ENCODE measurements at regions not wholly inside any gene's neighbourhood (a gene's known extent, or its start where the extent isn't known, plus 50 kb on each side); places are given as distances from the start of the nearest gene placed in this dataset.
"Not testable (repeated sequence)": the region's sequence is repeated elsewhere in the genome, so short reads cannot be mapped to it uniquely, and the experiment has no call there.

- no peak overlapping the region for H3K4me3 ChIP-seq (ENCODE audit: low read length)
- peaks cover 0 to 10% (median 2%) of the 10 kb centered on the region in 11 donors for H3K9me3 Mint-ChIP-seq
- CTCF ChIA-PET = interaction anchor here (0.7 kb wide), 1 partner anchor 24 kb away, joined by 4 read pairs; no protein-coding TSS in a partner anchor
- H3K27ac ChIP-seq (ENCODE audit: low read depth, low read length) = no peak overlapping the region
- H3K27me3 ChIP-seq (ENCODE audit: control insufficient read depth in 2 of 2, insufficient read depth in 2 of 2, low read length in 2 of 2) = no peaks in the 10 kb centered on the region
- no peak overlapping the region for H3K4me3 Mint-ChIP-seq
- no peaks in the 10 kb centered on the region for H3K4me1 ChIP-seq (ENCODE audit: control insufficient read depth in 2 of 2, insufficient read depth in 2 of 2, low read length in 2 of 2)
- H3K36me3 ChIP-seq (ENCODE audit: control insufficient read depth in 2 of 3, insufficient read depth in 3 of 3, low read length in 3 of 3) = no peaks in the 10 kb centered on the region
- H3K4me1 Mint-ChIP-seq = peaks cover 4 to 14% (median 10%) of the 10 kb centered on the region in 7 donors
- DNase-seq = no peak
- no peaks in the 10 kb centered on the region for H3K9me3 ChIP-seq (ENCODE audit: control insufficient read depth in 2 of 3, low read length in 3 of 3)
- H3K36me3 Mint-ChIP-seq = no peaks in the 10 kb centered on the region
- POLR2A ChIA-PET = no interaction called here
- ATAC-seq = no peak
- no peak overlapping the region for H3K27ac Mint-ChIP-seq
- intact Hi-C loops (cut with micrococcal nuclease) = no loop called here
- H3K27me3 Mint-ChIP-seq = no peaks in the 10 kb centered on the region
Measured at GRCh38 chr6:14235653-14236356, 118.2 kb downstream of the CD83 start.

- intact Hi-C loops (cut with micrococcal nuclease) = no loop called here
- Histone ChIP-seq H3K4me1 (ENCODE audit: control insufficient read depth in 2 of 2, insufficient read depth in 2 of 2, low read length in 2 of 2) (no peaks in the 10 kb centered on the region), H3K27ac (ENCODE audit: low read depth, low read length) (no peak overlapping the region), H3K4me3 (ENCODE audit: low read length) (no peak overlapping the region), H3K36me3 (ENCODE audit: control insufficient read depth in 2 of 3, insufficient read depth in 3 of 3, low read length in 3 of 3) (no peaks in the 10 kb centered on the region), H3K27me3 (ENCODE audit: control insufficient read depth in 2 of 2, insufficient read depth in 2 of 2, low read length in 2 of 2) (no peaks in the 10 kb centered on the region), H3K9me3 (ENCODE audit: control insufficient read depth in 2 of 3, low read length in 3 of 3) (no peaks in the 10 kb centered on the region)
- Mint-ChIP-seq H3K9me3 (peaks cover 0 to 19% (median 3%) of the 10 kb centered on the region in 11 donors), H3K27me3 (no peaks in the 10 kb centered on the region), H3K36me3 (peaks cover 0 to 4% (median 0%) of the 10 kb centered on the region in 5 donors), H3K4me1 (peaks cover 0 to 11% (median 7%) of the 10 kb centered on the region in 7 donors), H3K27ac (no peak overlapping the region), H3K4me3 (no peak overlapping the region)
- no peak for DNase-seq
- ChIA-PET CTCF (no interaction called here), POLR2A (no interaction called here)
- ATAC-seq = no peak
Measured at GRCh38 chr6:14239097-14239496, 121.5 kb downstream of the CD83 start.

DNA sequence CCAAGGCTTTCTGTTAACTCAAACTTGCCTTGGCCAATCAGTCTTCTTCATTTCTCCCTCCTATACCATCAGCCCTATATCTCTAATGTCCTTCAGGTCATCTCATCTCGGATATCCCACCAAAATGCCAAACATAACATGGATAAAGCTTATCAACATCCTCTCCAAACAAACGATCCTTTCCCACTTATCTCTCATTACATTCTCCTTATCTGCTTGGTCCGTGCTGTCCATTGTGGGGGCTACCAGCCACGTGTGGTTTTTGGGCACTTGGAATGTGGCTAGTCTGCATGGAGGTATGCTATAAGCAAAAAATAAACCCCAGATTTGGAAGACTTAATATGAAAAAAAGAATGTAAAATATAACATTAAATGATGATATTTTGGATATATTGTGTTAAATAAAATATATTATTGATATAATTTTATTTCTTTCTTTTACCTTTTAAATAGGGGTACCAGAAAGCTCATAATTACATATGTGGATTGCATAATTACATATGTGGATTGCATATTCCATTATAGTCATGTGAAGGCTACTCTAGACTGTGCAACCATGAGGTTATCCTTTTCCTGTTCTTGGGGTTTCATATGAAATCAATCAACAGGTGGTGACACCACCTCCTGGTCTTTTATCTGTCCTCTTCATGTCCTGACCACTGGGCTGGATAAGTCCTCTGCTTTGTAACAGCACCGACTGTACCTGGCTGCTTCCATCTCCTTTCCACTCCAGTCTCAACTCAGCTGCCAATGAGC is 123.0 kb downstream of the CD83 start:
- Histone ChIP-seq H3K9me3 (ENCODE audit: control insufficient read depth in 2 of 3, low read length in 3 of 3) (no peaks in the 10 kb centered on the region), H3K4me3 (ENCODE audit: low read length) (no peak overlapping the region), H3K27ac (ENCODE audit: low read depth, low read length) (no peak overlapping the region), H3K27me3 (ENCODE audit: control insufficient read depth in 2 of 2, insufficient read depth in 2 of 2, low read length in 2 of 2) (no peaks in the 10 kb centered on the region), H3K36me3 (ENCODE audit: control insufficient read depth in 2 of 3, insufficient read depth in 3 of 3, low read length in 3 of 3) (no peaks in the 10 kb centered on the region), H3K4me1 (ENCODE audit: control insufficient read depth in 2 of 2, insufficient read depth in 2 of 2, low read length in 2 of 2) (no peaks in the 10 kb centered on the region)
- ChIA-PET POLR2A (interaction anchor here (0.7 kb wide), 1 partner anchor 193 kb away, joined by 4 read pairs; no protein-coding TSS in a partner anchor), CTCF (no interaction called here)
- H3K9me3 Mint-ChIP-seq = peaks cover 0 to 19% (median 3%) of the 10 kb centered on the region in 11 donors
- peaks cover 0 to 11% (median 7%) of the 10 kb centered on the region in 7 donors for H3K4me1 Mint-ChIP-seq
- ATAC-seq = no peak
- no peaks in the 10 kb centered on the region for H3K27me3 Mint-ChIP-seq
- intact Hi-C loops (cut with micrococcal nuclease) = no loop called here
- no peak for DNase-seq
- H3K27ac Mint-ChIP-seq = peak overlapping the region in 1 of 9 donors; percentile 0
- H3K36me3 Mint-ChIP-seq = peaks cover 0 to 5% (median 0%) of the 10 kb centered on the region in 5 donors
- peak overlapping the region in 1 of 10 donors; percentile 36 for H3K4me3 Mint-ChIP-seq

DNA sequence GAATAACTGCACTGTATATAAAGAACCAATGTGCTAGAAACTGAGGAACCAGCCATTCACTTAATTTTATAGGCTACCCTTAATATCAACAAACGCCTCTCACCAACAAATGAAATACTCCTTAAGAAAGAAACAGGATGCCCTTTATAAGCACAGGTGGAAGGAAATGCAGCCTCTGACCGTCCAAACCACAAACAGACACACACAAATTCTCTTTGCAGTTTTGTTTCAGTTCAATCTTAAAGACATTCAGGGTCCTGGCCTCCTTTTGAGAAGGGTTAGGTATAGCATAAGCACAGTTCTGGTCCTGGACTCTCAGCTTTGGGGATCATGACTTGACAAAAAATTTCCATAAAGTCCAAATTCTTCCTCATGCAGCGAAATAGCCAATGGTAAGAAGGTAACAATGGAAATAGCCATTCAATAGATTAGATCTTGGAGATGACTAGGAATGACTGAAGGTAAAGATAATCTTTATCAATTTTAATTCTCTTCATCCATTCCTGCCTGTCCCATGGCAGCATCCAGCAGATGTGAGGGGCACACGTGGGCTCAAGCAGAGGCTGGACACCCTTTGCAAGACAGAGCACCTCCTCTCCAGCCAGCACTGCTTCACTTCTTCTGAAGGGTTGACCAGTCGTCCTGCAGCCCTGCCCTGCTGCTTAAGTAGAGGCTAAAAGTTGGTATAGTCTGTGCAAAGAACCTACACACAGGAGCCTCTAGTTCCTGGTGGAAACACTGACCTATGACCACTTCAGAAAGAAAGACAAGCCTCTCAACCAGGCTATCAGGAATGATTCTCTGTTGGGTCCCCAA is 123.9 kb downstream of the CD83 start:
- H3K4me1 Mint-ChIP-seq = peaks cover 0 to 11% (median 7%) of the 10 kb centered on the region in 7 donors
- Histone ChIP-seq H3K4me3 (ENCODE audit: low read length) (no peak overlapping the region), H3K27ac (ENCODE audit: low read depth, low read length) (no peak overlapping the region), H3K36me3 (ENCODE audit: control insufficient read depth in 2 of 3, insufficient read depth in 3 of 3, low read length in 3 of 3) (no peaks in the 10 kb centered on the region), H3K4me1 (ENCODE audit: control insufficient read depth in 2 of 2, insufficient read depth in 2 of 2, low read length in 2 of 2) (no peaks in the 10 kb centered on the region), H3K27me3 (ENCODE audit: control insufficient read depth in 2 of 2, insufficient read depth in 2 of 2, low read length in 2 of 2) (no peaks in the 10 kb centered on the region), H3K9me3 (ENCODE audit: control insufficient read depth in 2 of 3, low read length in 3 of 3) (no peaks in the 10 kb centered on the region)
- no peaks in the 10 kb centered on the region for H3K27me3 Mint-ChIP-seq
- ChIA-PET CTCF (no interaction called here), POLR2A (interaction anchor here (0.7 kb wide), 1 partner anchor 193 kb away, joined by 4 read pairs; no protein-coding TSS in a partner anchor)
- H3K9me3 Mint-ChIP-seq = peaks cover 0 to 19% (median 3%) of the 10 kb centered on the region in 11 donors
- H3K36me3 Mint-ChIP-seq = peaks cover 0 to 5% (median 0%) of the 10 kb centered on the region in 5 donors
- ATAC-seq = no peak
- intact Hi-C loops (cut with micrococcal nuclease) = no loop called here
- H3K4me3 Mint-ChIP-seq = peak overlapping the region in 1 of 10 donors; percentile 36
- peak overlapping the region in 2 of 9 donors; percentile 0 to 15 for H3K27ac Mint-ChIP-seq
- DNase-seq = no peak

DNA sequence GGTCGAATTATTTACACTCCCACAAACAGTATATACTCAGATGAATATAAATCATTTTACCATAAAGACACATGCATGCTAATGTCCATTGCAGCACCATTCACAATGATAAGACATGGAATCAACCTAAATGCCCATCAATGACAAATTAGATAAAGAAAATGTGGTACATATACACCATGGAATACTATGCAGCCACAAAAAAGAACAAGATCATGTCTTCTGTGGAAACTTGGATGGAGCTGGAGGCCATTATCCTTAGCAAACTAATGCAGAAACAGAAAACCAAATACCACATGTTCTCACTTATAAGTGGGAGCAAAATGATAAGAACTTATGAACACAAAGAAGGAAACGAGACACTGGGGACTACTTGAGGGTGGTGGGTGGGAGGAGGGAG is 125.3 kb downstream of the CD83 start:
- H3K4me3 ChIP-seq (ENCODE audit: low read length); H3K36me3 ChIP-seq (ENCODE audit: control insufficient read depth in 2 of 3, insufficient read depth in 3 of 3, low read length in 3 of 3); H3K27me3 ChIP-seq (ENCODE audit: control insufficient read depth in 2 of 2, insufficient read depth in 2 of 2, low read length in 2 of 2); POLR2A ChIA-PET; intact Hi-C loops (cut with micrococcal nuclease); H3K4me1 ChIP-seq (ENCODE audit: control insufficient read depth in 2 of 2, insufficient read depth in 2 of 2, low read length in 2 of 2); H3K27me3 Mint-ChIP-seq; H3K36me3 Mint-ChIP-seq; H3K9me3 ChIP-seq (ENCODE audit: control insufficient read depth in 2 of 3, low read length in 3 of 3); H3K27ac ChIP-seq (ENCODE audit: low read depth, low read length); ATAC-seq; DNase-seq; H3K4me3 Mint-ChIP-seq; H3K27ac Mint-ChIP-seq: not testable (repeated sequence)
- CTCF ChIA-PET = interaction anchor here (0.5 kb wide), 1 partner anchor 90 kb away, joined by 3 read pairs; no protein-coding TSS in a partner anchor
- H3K4me1 Mint-ChIP-seq = peaks cover 0 to 11% (median 6%) of the 10 kb centered on the region in 7 donors
- H3K9me3 Mint-ChIP-seq = peaks cover 0 to 19% (median 3%) of the 10 kb centered on the region in 11 donors

GRCh38 chr6:14243597-14243996 is 126.0 kb downstream of the CD83 start:
- Mint-ChIP-seq H3K36me3 (peaks cover 0 to 5% (median 0%) of the 10 kb centered on the region in 5 donors), H3K4me1 (peaks cover 0 to 11% (median 6%) of the 10 kb centered on the region in 7 donors), H3K27me3 (no peaks in the 10 kb centered on the region), H3K4me3 (no peak overlapping the region), H3K9me3 (peaks cover 0 to 19% (median 2%) of the 10 kb centered on the region in 11 donors), H3K27ac (no peak overlapping the region)
- DNase-seq = no peak
- Histone ChIP-seq H3K9me3 (ENCODE audit: control insufficient read depth in 2 of 3, low read length in 3 of 3) (no peaks in the 10 kb centered on the region), H3K27ac (ENCODE audit: low read depth, low read length) (no peak overlapping the region), H3K4me3 (ENCODE audit: low read length) (no peak overlapping the region), H3K4me1 (ENCODE audit: control insufficient read depth in 2 of 2, insufficient read depth in 2 of 2, low read length in 2 of 2) (no peaks in the 10 kb centered on the region), H3K27me3 (ENCODE audit: control insufficient read depth in 2 of 2, insufficient read depth in 2 of 2, low read length in 2 of 2) (no peaks in the 10 kb centered on the region), H3K36me3 (ENCODE audit: control insufficient read depth in 2 of 3, insufficient read depth in 3 of 3, low read length in 3 of 3) (no peaks in the 10 kb centered on the region)
- ChIA-PET POLR2A (no interaction called here), CTCF (no interaction called here)
- ATAC-seq = no peak
- intact Hi-C loops (cut with micrococcal nuclease) = no loop called here

Measured in naive thymus-derived CD4-positive, alpha-beta T cell (primary cell).